GM23338 (cell line): ENCODE measurements at regions not wholly inside any gene's neighbourhood (a gene's known extent, or its start where the extent isn't known, plus 50 kb on each side); places are given as distances from the start of the nearest gene placed in this dataset.

ENCODE experiments used
- ATAC-seq: fragments of 200-7000 bp; cut with Tn5 transposase; 3 replicates; pipeline ENCODE4 v1.9.1; 2020
- DNase-seq: peaks from one replicate; pipeline ENCODE4 v3.0.0-alpha.2; 2015; ENCODE audit warnings: low spot score
- H2AFZ ChIP-seq: fragments of 200-600 bp; sonication (generic); 2 replicates; pipeline ENCODE4 v1.8.0; 2016; ENCODE audit warnings: antibody characterized with exemption, mild to moderate bottlenecking, moderate library complexity
- H3F3A ChIP-seq: fragments of 200-600 bp; sonication (generic); replicated peaks from 2 replicates; pipeline ENCODE4 v1.8.0; 2017; ENCODE audit warnings: antibody characterized with exemption, mixed run types, low read depth
- H3K27ac ChIP-seq: fragments of 200-600 bp; sonication (generic); 2 replicates; pipeline ENCODE4 v1.6.1; 2016; ENCODE audit warnings: low read depth
- H3K27me3 ChIP-seq: fragments of 200-600 bp; sonication (generic); 2 replicates; pipeline ENCODE4 v1.8.0; 2016; ENCODE audit warnings: mild to moderate bottlenecking, mixed run types, moderate library complexity; ENCODE audit not compliant: insufficient read depth
- H3K36me3 ChIP-seq: fragments of 200-600 bp; sonication (generic); 2 replicates; pipeline ENCODE4 v1.8.0; 2016; ENCODE audit warnings: mild to moderate bottlenecking; ENCODE audit not compliant: insufficient read depth
- H3K4me1 ChIP-seq: fragments of 200-600 bp; sonication (generic); 2 replicates; pipeline ENCODE4 v1.8.0; 2016; ENCODE audit warnings: mild to moderate bottlenecking, moderate library complexity; ENCODE audit not compliant: insufficient read depth
- H3K4me2 ChIP-seq: fragments of 200-600 bp; sonication (generic); 2 replicates; pipeline ENCODE4 v1.7.1; 2017; ENCODE audit warnings: mixed run types
- H3K4me3 ChIP-seq: fragments of 200-600 bp; sonication (generic); 2 replicates; pipeline ENCODE4 v1.6.1; 2016; ENCODE audit warnings: mixed run types
- H3K79me2 ChIP-seq: fragments of 200-600 bp; sonication (generic); replicated peaks from 2 replicates; pipeline ENCODE4 v1.8.0; 2017; ENCODE audit warnings: mild to moderate bottlenecking; ENCODE audit not compliant: insufficient read depth
- H3K9me2 ChIP-seq: fragments of 200-600 bp; sonication (generic); 2 replicates; pipeline ENCODE4 v1.8.0; 2017; ENCODE audit not compliant: insufficient read depth
- H4K20me1 ChIP-seq: fragments of 200-600 bp; sonication (generic); replicated peaks from 2 replicates; pipeline ENCODE4 v1.8.0; 2017; ENCODE audit warnings: mild to moderate bottlenecking; ENCODE audit not compliant: insufficient read depth
- H3K27ac Mint-ChIP-seq: 2 replicates; pipeline ENCODE4 v1.8.0; 2020; ENCODE audit warnings: inconsistent platforms, mild to moderate bottlenecking, moderate library complexity, mixed read lengths
- H3K27me3 Mint-ChIP-seq: 3 replicates; pipeline ENCODE4 v1.8.0; 2022; ENCODE audit warnings: low read depth, mild to moderate bottlenecking, moderate library complexity, mixed read lengths, inconsistent platforms; ENCODE audit not compliant: insufficient read depth, poor library complexity
- H3K36me3 Mint-ChIP-seq: 3 replicates; pipeline ENCODE4 v1.8.0; 2021; ENCODE audit warnings: low read depth, mild to moderate bottlenecking, inconsistent platforms, moderate library complexity, mixed read lengths
- H3K4me1 Mint-ChIP-seq: 3 replicates; pipeline ENCODE4 v1.8.0; 2020; ENCODE audit warnings: mild to moderate bottlenecking, inconsistent platforms, mixed read lengths
- H3K4me3 Mint-ChIP-seq: 3 replicates; pipeline ENCODE4 v1.8.0; 2021; ENCODE audit warnings: moderate library complexity, mild to moderate bottlenecking, inconsistent platforms, mixed read lengths
- H3K9me3 Mint-ChIP-seq: 3 replicates; pipeline ENCODE4 v1.8.0; 2020; ENCODE audit warnings: moderate library complexity, mild to moderate bottlenecking, inconsistent platforms, mixed read lengths
- CREB1 ChIP-seq: fragments of 250-450 bp; sonication (Bioruptor Pico); IDR thresholded peaks from 2 replicates; pipeline ENCODE4 v1.5.0; 2020; ENCODE audit warnings: low read depth, mild to moderate bottlenecking, moderate library complexity
- CTCF ChIP-seq, 2 experiments: fragments of 200-600 bp in 1 of 2; sonication (generic) in 1 of 2; conservative IDR thresholded peaks; 2 replicates each; pipeline versions ENCODE4 v1.5.1 to v1.6.1; 2016 to 2017; ENCODE audit warnings: antibody characterized with exemption in 2 of 2, low read depth in 2 of 2, mild to moderate bottlenecking in 2 of 2, moderate library complexity in 1 of 2
- EZH2 ChIP-seq: fragments of 200-600 bp; sonication (generic); IDR thresholded peaks from one replicate; pipeline ENCODE4 v1.8.0; 2017; ENCODE audit warnings: antibody characterized with exemption, mild to moderate bottlenecking, low read depth; ENCODE audit not compliant: unreplicated experiment
- EZH2phosphoT487 ChIP-seq: fragments of 200-600 bp; sonication (generic); IDR thresholded peaks from one replicate; pipeline ENCODE4 v1.8.1; 2018; ENCODE audit warnings: antibody characterized with exemption; ENCODE audit not compliant: unreplicated experiment
- JUNB ChIP-seq: IDR thresholded peaks from one replicate; pipeline ENCODE4 v1.6.1; 2016; ENCODE audit warnings: antibody characterized with exemption; ENCODE audit not compliant: unreplicated experiment
- NANOG ChIP-seq: IDR thresholded peaks from 2 replicates; pipeline ENCODE4 v1.6.1; 2016; ENCODE audit warnings: antibody characterized with exemption, borderline replicate concordance
- POLR2AphosphoS5 ChIP-seq: IDR thresholded peaks from 2 replicates; pipeline ENCODE4 v1.6.1; 2016; ENCODE audit warnings: antibody characterized with exemption, low read depth
- STAT1 ChIP-seq: IDR thresholded peaks from one replicate; pipeline ENCODE4 v1.6.1; 2016; ENCODE audit warnings: antibody characterized with exemption; ENCODE audit not compliant: unreplicated experiment
- ZNF114 ChIP-seq: fragments of 250-450 bp; sonication (Bioruptor Pico); IDR thresholded peaks from 2 replicates; pipeline ENCODE4 v1.5.0; 2020; ENCODE audit warnings: mild to moderate bottlenecking, moderate library complexity
- ZNF331 ChIP-seq: fragments of 250-450 bp; sonication (Bioruptor Pico); IDR thresholded peaks from 2 replicates; pipeline ENCODE4 v1.5.0; 2020; ENCODE audit warnings: low read depth, mild to moderate bottlenecking, moderate library complexity
- TF ChIP-seq, protein P1 (sequence below): IDR thresholded peaks from one replicate; pipeline ENCODE4 v1.6.1; 2018; ENCODE audit warnings: antibody characterized with exemption; ENCODE audit not compliant: unreplicated experiment
- TF ChIP-seq, protein P2 (sequence below): fragments of 250-450 bp; sonication (Bioruptor Pico); IDR thresholded peaks from 2 replicates; pipeline ENCODE4 v1.5.0; 2020; ENCODE audit warnings: mild to moderate bottlenecking, moderate library complexity
- TF ChIP-seq, protein P3 (sequence below): IDR thresholded peaks from 2 replicates; pipeline ENCODE4 v1.6.1; 2016; ENCODE audit warnings: antibody characterized with exemption

DNA sequence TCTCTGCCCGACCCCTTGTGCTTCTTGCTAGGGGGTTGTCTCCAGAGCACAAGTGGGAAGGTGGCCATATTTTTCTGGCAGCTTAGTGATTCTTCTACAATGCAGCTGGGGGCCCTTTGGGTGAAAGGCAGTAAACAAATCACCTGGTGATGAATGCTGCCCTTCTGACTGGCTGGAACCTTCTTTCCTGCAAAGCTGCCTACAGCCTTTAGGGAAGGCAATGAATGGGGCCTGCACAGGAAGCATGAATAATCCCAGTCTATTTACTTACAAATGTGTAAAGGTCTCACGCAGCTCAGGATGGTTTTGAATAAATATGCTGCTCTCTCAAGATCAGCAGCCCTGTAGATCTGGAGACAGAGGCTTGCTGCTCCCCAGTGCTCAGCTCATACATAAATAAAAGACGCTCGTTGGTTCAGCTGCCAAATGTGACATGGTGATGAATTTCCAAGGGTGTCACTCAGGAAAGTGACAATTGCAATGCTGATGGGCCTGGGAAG is 289.2 kb downstream of the TDRD15 start:
- H2AFZ ChIP-seq: no peak overlapping the region
- Mint-ChIP-seq H3K36me3 (no peaks in the 10 kb centered on the region), H3K27ac (no peak overlapping the region), H3K9me3 (no peaks in the 10 kb centered on the region; the same call in 2 of the 3 replicates), H3K4me1 (peaks cover 6% of the 10 kb centered on the region; the same call in 2 of the 3 replicates), H3K4me3 (no peak overlapping the region), H3K27me3 (peaks cover 2% of the 10 kb centered on the region)
- no peaks in the 10 kb centered on the region for H3K4me1 ChIP-seq
- TF ChIP-seq EZH2phosphoT487 (no peak), NANOG (no peak), CREB1 (no peak), JUNB (no peak), CTCF (conservative IDR thresholded peaks at IDR 0.05; ENCODE audit: low read depth in 2 of 2) (no peak), ZNF114 (CRISPR knock-in tag) (no peak), POLR2AphosphoS5 (no peak), EZH2 (no peak), ZNF331 (no peak), STAT1 (no peak)
- TF ChIP-seq, protein P1, sequence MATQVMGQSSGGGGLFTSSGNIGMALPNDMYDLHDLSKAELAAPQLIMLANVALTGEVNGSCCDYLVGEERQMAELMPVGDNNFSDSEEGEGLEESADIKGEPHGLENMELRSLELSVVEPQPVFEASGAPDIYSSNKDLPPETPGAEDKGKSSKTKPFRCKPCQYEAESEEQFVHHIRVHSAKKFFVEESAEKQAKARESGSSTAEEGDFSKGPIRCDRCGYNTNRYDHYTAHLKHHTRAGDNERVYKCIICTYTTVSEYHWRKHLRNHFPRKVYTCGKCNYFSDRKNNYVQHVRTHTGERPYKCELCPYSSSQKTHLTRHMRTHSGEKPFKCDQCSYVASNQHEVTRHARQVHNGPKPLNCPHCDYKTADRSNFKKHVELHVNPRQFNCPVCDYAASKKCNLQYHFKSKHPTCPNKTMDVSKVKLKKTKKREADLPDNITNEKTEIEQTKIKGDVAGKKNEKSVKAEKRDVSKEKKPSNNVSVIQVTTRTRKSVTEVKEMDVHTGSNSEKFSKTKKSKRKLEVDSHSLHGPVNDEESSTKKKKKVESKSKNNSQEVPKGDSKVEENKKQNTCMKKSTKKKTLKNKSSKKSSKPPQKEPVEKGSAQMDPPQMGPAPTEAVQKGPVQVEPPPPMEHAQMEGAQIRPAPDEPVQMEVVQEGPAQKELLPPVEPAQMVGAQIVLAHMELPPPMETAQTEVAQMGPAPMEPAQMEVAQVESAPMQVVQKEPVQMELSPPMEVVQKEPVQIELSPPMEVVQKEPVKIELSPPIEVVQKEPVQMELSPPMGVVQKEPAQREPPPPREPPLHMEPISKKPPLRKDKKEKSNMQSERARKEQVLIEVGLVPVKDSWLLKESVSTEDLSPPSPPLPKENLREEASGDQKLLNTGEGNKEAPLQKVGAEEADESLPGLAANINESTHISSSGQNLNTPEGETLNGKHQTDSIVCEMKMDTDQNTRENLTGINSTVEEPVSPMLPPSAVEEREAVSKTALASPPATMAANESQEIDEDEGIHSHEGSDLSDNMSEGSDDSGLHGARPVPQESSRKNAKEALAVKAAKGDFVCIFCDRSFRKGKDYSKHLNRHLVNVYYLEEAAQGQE: no peak
- TF ChIP-seq, protein P2, sequence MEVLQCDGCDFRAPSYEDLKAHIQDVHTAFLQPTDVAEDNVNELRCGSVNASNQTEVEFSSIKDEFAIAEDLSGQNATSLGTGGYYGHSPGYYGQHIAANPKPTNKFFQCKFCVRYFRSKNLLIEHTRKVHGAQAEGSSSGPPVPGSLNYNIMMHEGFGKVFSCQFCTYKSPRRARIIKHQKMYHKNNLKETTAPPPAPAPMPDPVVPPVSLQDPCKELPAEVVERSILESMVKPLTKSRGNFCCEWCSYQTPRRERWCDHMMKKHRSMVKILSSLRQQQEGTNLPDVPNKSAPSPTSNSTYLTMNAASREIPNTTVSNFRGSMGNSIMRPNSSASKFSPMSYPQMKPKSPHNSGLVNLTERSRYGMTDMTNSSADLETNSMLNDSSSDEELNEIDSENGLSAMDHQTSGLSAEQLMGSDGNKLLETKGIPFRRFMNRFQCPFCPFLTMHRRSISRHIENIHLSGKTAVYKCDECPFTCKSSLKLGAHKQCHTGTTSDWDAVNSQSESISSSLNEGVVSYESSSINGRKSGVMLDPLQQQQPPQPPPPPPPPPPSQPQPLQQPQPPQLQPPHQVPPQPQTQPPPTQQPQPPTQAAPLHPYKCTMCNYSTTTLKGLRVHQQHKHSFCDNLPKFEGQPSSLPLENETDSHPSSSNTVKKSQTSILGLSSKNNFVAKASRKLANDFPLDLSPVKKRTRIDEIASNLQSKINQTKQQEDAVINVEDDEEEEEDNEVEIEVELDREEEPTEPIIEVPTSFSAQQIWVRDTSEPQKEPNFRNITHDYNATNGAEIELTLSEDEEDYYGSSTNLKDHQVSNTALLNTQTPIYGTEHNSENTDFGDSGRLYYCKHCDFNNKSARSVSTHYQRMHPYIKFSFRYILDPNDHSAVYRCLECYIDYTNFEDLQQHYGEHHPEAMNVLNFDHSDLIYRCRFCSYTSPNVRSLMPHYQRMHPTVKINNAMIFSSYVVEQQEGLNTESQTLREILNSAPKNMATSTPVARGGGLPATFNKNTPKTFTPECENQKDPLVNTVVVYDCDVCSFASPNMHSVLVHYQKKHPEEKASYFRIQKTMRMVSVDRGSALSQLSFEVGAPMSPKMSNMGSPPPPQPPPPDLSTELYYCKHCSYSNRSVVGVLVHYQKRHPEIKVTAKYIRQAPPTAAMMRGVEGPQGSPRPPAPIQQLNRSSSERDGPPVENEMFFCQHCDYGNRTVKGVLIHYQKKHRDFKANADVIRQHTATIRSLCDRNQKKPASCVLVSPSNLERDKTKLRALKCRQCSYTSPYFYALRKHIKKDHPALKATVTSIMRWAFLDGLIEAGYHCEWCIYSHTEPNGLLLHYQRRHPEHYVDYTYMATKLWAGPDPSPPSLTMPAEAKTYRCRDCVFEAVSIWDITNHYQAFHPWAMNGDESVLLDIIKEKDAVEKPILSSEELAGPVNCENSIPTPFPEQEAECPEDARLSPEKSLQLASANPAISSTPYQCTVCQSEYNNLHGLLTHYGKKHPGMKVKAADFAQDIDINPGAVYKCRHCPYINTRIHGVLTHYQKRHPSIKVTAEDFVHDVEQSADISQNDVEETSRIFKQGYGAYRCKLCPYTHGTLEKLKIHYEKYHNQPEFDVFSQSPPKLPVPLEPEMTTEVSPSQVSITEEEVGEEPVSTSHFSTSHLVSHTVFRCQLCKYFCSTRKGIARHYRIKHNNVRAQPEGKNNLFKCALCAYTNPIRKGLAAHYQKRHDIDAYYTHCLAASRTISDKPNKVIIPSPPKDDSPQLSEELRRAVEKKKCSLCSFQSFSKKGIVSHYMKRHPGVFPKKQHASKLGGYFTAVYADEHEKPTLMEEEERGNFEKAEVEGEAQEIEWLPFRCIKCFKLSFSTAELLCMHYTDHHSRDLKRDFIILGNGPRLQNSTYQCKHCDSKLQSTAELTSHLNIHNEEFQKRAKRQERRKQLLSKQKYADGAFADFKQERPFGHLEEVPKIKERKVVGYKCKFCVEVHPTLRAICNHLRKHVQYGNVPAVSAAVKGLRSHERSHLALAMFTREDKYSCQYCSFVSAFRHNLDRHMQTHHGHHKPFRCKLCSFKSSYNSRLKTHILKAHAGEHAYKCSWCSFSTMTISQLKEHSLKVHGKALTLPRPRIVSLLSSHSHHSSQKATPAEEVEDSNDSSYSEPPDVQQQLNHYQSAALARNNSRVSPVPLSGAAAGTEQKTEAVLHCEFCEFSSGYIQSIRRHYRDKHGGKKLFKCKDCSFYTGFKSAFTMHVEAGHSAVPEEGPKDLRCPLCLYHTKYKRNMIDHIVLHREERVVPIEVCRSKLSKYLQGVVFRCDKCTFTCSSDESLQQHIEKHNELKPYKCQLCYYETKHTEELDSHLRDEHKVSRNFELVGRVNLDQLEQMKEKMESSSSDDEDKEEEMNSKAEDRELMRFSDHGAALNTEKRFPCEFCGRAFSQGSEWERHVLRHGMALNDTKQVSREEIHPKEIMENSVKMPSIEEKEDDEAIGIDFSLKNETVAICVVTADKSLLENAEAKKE: no peak
- TF ChIP-seq, protein P3, sequence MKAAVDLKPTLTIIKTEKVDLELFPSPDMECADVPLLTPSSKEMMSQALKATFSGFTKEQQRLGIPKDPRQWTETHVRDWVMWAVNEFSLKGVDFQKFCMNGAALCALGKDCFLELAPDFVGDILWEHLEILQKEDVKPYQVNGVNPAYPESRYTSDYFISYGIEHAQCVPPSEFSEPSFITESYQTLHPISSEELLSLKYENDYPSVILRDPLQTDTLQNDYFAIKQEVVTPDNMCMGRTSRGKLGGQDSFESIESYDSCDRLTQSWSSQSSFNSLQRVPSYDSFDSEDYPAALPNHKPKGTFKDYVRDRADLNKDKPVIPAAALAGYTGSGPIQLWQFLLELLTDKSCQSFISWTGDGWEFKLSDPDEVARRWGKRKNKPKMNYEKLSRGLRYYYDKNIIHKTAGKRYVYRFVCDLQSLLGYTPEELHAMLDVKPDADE: no peak
- no peaks in the 10 kb centered on the region for H3F3A ChIP-seq
- H3K79me2 ChIP-seq: no peaks in the 10 kb centered on the region
- no peak overlapping the region for H3K27ac ChIP-seq
- ATAC-seq: no peak
- no peaks in the 10 kb centered on the region for H3K36me3 ChIP-seq
- no peaks in the 10 kb centered on the region; the same call in none of the 2 replicates for H3K9me2 ChIP-seq
- no peak for DNase-seq
- no peaks in the 10 kb centered on the region for H3K27me3 ChIP-seq
- no peak overlapping the region for H3K4me3 ChIP-seq
- no peaks in the 10 kb centered on the region for H4K20me1 ChIP-seq
- no peak overlapping the region for H3K4me2 ChIP-seq
